Stimulated activated memory B cell treated with anti-CD40 and anti-IgM and Interleukin-4, amounts not matched to agents 10 μg/mL and 1 μg/mL and 100 μg/mL, for 72 hours (primary cell): ENCODE measurements at regions not wholly inside any gene's neighbourhood (a gene's known extent, or its start where the extent isn't known, plus 50 kb on each side); places are given as distances from the start of the nearest gene placed in this dataset.
A peak's percentile ranks its signal among the peaks of the same experiment; 100 is the strongest.
"Not testable (repeated sequence)": the region's sequence is repeated elsewhere in the genome, so short reads cannot be mapped to it uniquely, and the experiment has no call there.

Experiments
- ATAC-seq: fragments of 150-1000 bp; cut with Tn5 transposase; 2 replicates; pipeline ENCODE4 v1.10.0; 2021
- H3K27ac Mint-ChIP-seq: one replicate; pipeline ENCODE4 v1.8.0; 2022; ENCODE audit warnings: mild to moderate bottlenecking, mixed read lengths
- H3K27me3 Mint-ChIP-seq: one replicate; pipeline ENCODE4 v1.8.0; 2022; ENCODE audit warnings: mixed read lengths
- H3K36me3 Mint-ChIP-seq: one replicate; pipeline ENCODE4 v1.8.0; 2022; ENCODE audit warnings: mixed read lengths
- H3K4me1 Mint-ChIP-seq: one replicate; pipeline ENCODE4 v1.8.0; 2022; ENCODE audit warnings: mixed read lengths
- H3K4me3 Mint-ChIP-seq: one replicate; pipeline ENCODE4 v1.8.0; 2022; ENCODE audit warnings: mild to moderate bottlenecking, moderate library complexity, mixed read lengths
- H3K9me3 Mint-ChIP-seq: one replicate; pipeline ENCODE4 v1.8.0; 2022; ENCODE audit warnings: mixed read lengths

- Mint-ChIP-seq H3K27me3 (peaks cover 47% of the 10 kb centered on the region), H3K9me3 (peaks cover 4% of the 10 kb centered on the region), H3K36me3 (no peaks in the 10 kb centered on the region), H3K4me1 (no peaks in the 10 kb centered on the region), H3K4me3 (no peak overlapping the region), H3K27ac (no peak overlapping the region)
- ATAC-seq: no peak
These were observed 52.1 kb upstream of the TAMM41 start for GRCh38 chr3:11898611-11899325.

GRCh38 chr3:11899389-11899788 is 52.7 kb upstream of the TAMM41 start:
- not testable (repeated sequence) for H3K9me3 Mint-ChIP-seq, H3K4me3 Mint-ChIP-seq, ATAC-seq, H3K36me3 Mint-ChIP-seq, H3K27ac Mint-ChIP-seq, H3K4me1 Mint-ChIP-seq
- H3K27me3 Mint-ChIP-seq: peaks cover 40% of the 10 kb centered on the region

DNA sequence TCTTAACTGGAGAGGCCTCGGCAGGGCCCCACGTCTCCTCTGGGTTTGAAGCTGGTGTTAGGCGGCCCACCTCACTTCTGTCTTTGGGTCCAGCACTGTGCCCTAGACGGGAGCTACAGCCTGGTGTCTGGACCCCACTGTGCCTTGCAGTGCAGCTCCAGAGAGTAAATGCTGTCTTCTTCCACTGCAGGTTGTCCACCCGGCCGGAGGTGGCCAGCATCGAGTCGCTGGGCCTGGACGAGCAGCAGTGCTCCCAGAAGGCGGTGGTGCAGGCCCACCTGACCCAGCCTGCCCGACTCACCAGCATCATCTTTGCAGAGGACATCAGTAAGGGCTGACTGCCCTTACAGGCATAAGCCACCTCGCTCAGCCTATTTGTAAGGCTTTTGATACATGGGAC is 53.1 kb upstream of the TAMM41 start:
- Mint-ChIP-seq H3K36me3 (no peaks in the 10 kb centered on the region), H3K27ac (no peak overlapping the region), H3K9me3 (peaks cover 4% of the 10 kb centered on the region), H3K27me3 (peaks cover 36% of the 10 kb centered on the region), H3K4me3 (no peak overlapping the region), H3K4me1 (no peaks in the 10 kb centered on the region)
- ATAC-seq: no peak

DNA sequence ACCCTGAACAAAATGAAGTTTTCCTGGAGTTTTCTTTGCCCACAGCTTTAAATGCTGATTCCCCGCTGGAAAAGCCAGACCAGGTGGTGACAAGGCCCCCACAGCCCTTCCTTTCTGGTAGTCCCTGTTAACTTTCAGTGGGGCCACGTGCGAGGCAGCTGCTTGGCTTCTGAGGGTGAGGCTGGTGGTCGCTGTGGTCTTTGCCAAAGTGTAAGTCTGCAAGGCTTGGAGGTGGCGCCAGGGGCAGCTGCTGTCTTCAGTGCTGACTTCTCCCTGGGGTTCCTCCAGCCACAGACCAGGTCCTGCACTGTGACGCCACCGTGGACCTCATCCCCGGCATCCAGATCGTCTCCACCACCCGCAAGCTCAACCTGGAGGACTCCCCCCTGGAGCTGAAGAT is 54.1 kb upstream of the TAMM41 start:
- no peak overlapping the region for H3K27ac Mint-ChIP-seq
- ATAC-seq: no peak
- H3K36me3 Mint-ChIP-seq: no peaks in the 10 kb centered on the region
- peaks cover 2% of the 10 kb centered on the region for H3K9me3 Mint-ChIP-seq
- H3K4me3 Mint-ChIP-seq: no peak overlapping the region
- H3K4me1 Mint-ChIP-seq: no peaks in the 10 kb centered on the region
- H3K27me3 Mint-ChIP-seq: peaks cover 26% of the 10 kb centered on the region

DNA sequence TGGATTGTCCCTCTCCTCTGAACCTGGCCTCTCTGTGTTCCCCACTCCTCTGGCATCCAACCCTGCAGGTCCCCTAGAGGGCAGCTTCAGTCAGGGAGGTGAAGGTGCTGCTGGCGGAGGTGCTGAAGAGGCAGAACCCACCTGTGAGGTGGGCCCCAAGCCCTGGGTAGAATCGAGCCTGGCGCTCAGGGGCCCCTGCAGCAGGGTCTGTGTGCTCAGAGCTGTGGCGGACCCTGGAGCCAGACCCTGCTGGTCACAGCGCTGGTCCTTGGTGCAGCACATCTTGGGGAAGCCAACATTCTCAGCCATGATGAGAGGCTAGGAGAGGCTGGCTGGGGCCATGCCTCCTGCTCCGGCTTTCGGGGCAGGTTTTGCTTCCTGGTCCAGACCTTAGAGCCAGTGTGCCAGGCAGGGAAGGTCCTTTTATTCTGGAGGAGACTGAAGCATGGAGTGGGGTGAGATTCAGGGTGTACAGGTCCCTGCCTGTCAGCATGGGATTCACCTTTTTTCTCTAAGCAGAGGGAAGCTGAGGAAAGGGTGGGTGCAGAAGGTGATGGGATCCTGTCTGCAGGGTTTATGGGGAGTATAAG is 54.7 kb upstream of the TAMM41 start:
- Mint-ChIP-seq H3K9me3 (peaks cover 2% of the 10 kb centered on the region), H3K36me3 (no peaks in the 10 kb centered on the region), H3K27me3 (peaks cover 20% of the 10 kb centered on the region), H3K4me3 (no peak overlapping the region), H3K27ac (no peak overlapping the region), H3K4me1 (no peaks in the 10 kb centered on the region)
- no peak for ATAC-seq

DNA sequence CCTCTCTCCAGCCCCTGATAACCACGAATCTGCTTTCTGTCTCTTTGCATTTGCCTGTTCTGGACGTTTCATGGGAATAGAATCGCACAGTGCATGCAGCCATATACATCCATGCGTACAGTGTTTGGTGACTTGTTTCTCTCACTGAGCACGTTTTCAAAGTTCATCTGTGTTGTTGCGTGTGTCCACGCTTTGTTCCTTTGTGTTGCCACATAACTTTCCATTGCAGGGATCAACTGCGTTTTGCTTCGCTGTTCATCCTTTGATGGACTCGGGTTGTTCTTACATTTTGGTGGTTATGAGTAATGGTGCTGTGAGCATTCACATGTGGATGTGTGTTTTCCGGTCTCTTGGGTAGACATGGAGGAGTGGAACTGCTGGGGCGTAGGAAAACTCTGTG is 56.4 kb upstream of the TAMM41 start:
- no peak overlapping the region for H3K27ac Mint-ChIP-seq
- H3K4me3 Mint-ChIP-seq: no peak overlapping the region
- H3K36me3 Mint-ChIP-seq: no peaks in the 10 kb centered on the region
- H3K9me3 Mint-ChIP-seq: peaks cover 2% of the 10 kb centered on the region
- peaks cover 6% of the 10 kb centered on the region for H3K4me1 Mint-ChIP-seq
- H3K27me3 Mint-ChIP-seq: peaks cover 14% of the 10 kb centered on the region
- no peak for ATAC-seq

DNA sequence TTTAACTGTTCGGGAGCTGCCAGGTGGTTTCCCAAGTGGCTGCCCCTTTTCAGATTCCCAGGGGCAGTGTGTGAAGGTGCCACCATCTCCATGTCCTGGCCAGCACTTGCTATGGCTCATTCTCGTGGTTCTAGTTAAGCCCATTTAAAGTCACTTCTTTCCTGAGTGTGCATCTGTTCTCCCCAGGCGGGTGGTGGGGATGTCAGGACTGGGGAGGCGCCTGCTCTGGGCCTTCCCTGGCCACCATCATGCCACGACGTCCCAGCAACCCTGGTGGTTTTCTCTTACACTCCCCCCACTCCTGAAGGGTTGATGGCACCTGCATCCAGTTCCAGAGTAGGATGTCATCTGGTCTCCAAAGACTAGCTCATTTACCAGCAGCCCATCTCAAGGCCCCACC is 56.8 kb upstream of the TAMM41 start:
- ATAC-seq: no peak
- Mint-ChIP-seq H3K9me3 (peaks cover 2% of the 10 kb centered on the region), H3K36me3 (no peaks in the 10 kb centered on the region), H3K4me1 (peaks cover 10% of the 10 kb centered on the region), H3K27ac (no peak overlapping the region), H3K27me3 (peaks cover 16% of the 10 kb centered on the region), H3K4me3 (no peak overlapping the region)

DNA sequence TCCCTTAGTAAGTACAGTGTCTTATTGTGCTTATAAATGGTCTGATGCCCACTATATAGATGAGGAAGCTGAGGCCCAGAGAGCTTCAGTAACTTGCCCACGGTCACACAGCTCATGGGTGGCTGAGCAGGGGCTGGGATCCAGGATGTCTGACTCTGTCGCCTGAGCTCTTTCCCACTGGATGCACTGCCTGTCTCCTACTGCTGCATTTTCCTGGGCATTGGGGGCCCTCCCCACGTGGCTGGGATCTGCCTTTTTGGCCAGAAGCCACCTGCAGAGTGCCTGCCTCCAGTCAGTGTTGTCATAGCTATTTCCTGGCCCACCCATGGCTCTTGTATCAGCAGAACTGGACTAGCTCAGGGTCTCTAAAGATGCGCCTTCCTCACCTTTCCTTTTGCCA is 57.5 kb upstream of the TAMM41 start:
- H3K36me3 Mint-ChIP-seq: no peaks in the 10 kb centered on the region
- H3K4me3 Mint-ChIP-seq: no peak overlapping the region
- no peak for ATAC-seq
- H3K27me3 Mint-ChIP-seq: peaks cover 17% of the 10 kb centered on the region
- H3K9me3 Mint-ChIP-seq: peaks cover 2% of the 10 kb centered on the region
- peaks cover 13% of the 10 kb centered on the region for H3K4me1 Mint-ChIP-seq
- H3K27ac Mint-ChIP-seq: no peak overlapping the region

GRCh38 chr3:11906407-11906806 is 59.7 kb upstream of the TAMM41 start:
- peaks cover 2% of the 10 kb centered on the region for H3K9me3 Mint-ChIP-seq
- no peaks in the 10 kb centered on the region for H3K36me3 Mint-ChIP-seq
- no peak for ATAC-seq
- no peak overlapping the region for H3K4me3 Mint-ChIP-seq
- peaks cover 19% of the 10 kb centered on the region for H3K4me1 Mint-ChIP-seq
- H3K27me3 Mint-ChIP-seq: peaks cover 21% of the 10 kb centered on the region
- H3K27ac Mint-ChIP-seq: no peak overlapping the region

DNA sequence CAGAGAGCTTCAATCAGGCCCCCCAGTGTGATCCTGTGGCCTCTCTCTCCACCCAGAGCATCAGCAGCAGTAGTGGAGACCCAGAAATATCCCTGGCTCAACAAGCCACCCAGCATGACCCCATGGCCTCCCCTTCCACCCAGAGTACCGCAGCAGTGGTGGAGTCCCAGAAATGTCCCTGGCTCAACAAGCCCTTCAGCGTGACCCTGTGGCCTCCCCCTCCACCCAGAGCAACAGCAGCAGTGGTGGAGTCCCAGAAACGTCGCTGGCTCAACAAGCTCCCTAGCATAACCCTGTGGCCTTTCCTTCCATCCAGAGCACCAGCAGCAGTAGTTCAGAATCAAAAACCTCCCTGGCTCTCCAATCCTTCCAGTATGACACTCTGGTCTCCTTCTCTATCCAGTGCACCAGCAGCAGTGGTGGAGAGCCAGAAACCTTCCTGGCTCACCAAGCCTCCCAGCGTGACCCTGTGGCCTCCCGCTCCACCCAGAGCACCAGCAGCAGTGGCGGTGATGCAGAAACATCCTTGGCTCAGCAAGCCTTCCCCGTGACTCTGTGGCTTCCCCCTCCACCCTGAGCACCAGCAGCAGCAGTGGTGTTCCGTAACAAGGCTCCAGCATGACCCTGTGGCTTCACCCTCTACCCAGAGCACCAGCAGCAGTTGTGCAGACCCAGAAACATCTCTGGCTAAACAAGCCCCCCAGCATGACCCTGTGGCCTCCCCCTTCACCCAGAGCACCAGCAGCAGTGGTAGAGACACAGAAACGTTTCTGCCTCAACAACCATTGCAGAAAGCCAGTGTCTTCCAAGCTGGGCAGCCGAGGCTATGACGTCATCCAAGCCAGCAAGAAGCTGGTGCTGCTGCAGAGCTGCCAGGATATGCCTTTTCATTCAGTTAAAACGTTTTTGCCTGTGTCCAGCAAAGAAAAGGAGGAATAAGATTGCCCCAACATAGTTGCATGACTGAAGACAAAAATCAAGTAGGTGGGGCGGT is 61.3 kb upstream of the TAMM41 start:
- Mint-ChIP-seq H3K36me3 (no peaks in the 10 kb centered on the region), H3K4me3 (no peak overlapping the region), H3K9me3 (peaks cover 1% of the 10 kb centered on the region), H3K27ac (no peak overlapping the region), H3K27me3 (peaks cover 21% of the 10 kb centered on the region), H3K4me1 (peaks cover 19% of the 10 kb centered on the region)
- no peak for ATAC-seq

DNA sequence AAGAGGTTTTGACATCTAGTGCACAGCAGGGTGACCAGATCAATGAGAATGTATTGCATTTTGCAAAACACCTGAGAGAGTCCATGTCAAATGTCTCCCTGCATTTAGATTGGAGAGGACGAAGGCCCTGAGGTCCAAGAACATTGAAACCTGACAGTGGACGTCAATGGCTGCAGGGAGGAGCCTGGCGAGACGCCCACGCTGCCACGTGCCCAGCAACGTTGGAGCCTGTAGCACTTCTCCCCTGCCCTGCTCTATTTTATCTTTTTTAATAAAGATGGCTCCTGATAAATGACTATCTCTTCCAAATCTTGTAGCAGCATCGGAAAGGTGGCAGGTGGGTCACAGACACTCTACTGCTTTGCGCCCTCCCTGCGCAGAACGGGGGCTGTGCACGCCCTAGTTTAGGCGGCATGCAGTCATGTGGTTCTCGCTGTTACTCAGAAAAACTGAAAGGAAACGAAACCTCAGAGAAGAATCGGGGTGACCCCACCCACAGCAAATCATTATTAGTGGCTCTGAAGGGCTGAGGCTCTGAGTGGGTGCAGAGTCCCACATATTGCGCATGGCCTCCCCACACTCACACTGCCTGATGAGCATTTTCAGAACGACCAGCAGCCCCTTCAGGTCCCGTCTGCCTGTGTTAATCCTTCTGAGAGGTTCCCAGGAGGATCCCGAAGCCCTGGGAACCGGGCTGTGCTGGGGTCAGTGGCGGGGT is 62.5 kb upstream of the TAMM41 start:
- peaks cover 19% of the 10 kb centered on the region for H3K4me1 Mint-ChIP-seq
- peaks cover 21% of the 10 kb centered on the region for H3K27me3 Mint-ChIP-seq
- H3K36me3 Mint-ChIP-seq: no peaks in the 10 kb centered on the region
- H3K27ac Mint-ChIP-seq: no peak overlapping the region
- ATAC-seq: peak; percentile 50
- no peak overlapping the region for H3K4me3 Mint-ChIP-seq
- no peaks in the 10 kb centered on the region for H3K9me3 Mint-ChIP-seq

GRCh38 chr3:11909726-11910125 is 63.0 kb upstream of the TAMM41 start:
- Mint-ChIP-seq H3K4me1 (peaks cover 19% of the 10 kb centered on the region), H3K27ac (no peak overlapping the region), H3K4me3 (no peak overlapping the region), H3K36me3 (no peaks in the 10 kb centered on the region), H3K9me3 (no peaks in the 10 kb centered on the region), H3K27me3 (peaks cover 21% of the 10 kb centered on the region)
- ATAC-seq: no peak

DNA sequence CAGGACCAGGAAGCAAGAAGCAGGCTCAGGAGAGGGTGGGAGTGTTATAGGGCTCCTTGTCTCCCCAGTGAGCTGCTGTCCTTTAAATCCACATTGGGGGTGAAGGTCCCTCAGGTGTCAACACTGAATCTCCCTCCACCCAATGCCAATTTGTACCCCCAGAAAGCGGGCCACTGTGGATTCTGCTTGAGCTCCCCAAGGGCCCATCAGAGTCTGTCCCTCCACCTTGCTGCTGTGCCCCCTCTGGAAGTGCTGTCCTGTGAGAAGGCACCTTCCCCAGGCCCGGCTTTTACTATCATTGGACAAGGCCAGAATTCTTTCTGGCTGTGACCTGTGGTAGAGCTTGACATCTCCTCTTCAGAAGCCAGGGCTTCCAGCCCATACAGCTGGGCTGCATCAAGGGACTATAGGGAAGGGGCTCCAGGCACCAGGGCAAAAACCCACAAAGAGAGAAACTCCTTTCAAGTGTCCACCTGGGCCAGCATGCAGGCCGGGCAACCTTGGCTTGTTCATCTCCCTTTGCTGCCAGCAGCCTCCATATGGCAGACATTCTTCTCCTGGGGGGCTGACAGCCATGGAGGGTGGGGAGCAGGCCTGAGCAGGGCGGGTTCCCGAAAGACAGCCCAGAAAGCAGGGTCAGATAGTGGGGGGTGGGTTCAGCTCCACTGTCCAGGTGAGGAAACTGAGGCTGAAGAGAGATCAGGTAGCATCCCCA is 63.7 kb upstream of the TAMM41 start:
- not testable (repeated sequence) for ATAC-seq, H3K36me3 Mint-ChIP-seq, H3K9me3 Mint-ChIP-seq

DNA sequence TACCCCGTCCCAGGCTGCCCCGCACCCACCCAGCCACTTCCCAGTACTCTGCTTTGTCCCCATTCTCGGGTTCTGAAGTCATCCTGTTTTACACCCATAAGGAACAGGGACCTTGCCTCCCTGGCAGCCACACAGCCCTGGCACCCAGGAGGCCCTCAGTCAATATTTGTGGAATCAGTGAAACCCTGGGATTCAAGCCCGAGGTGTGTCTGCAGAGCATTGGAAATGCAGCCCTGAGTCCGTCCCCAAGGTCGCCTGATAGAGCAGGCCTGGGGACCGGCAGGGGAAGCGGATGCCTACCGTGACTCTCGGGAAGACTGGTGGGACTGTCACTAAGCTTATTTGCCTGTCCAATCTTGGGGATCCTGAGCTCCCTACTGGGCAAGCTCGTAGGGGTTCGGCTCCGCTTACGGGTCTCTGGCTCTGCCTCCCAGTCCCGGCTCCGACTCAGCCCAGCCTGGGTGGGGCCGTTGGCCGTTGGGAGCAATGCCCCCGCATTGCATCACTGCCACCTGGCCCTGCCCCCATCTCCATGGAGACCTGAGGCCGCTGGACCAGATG is 64.4 kb upstream of the TAMM41 start:
- no peak for ATAC-seq
- Mint-ChIP-seq H3K4me3 (no peak overlapping the region), H3K36me3 (no peaks in the 10 kb centered on the region), H3K27me3 (peaks cover 21% of the 10 kb centered on the region), H3K27ac (no peak overlapping the region), H3K9me3 (no peaks in the 10 kb centered on the region), H3K4me1 (peaks cover 19% of the 10 kb centered on the region)

More for the DNA sequence above, 63.7 kb upstream of the TAMM41 start:
- not testable (repeated sequence) for H3K27ac Mint-ChIP-seq, H3K4me3 Mint-ChIP-seq
- peaks cover 21% of the 10 kb centered on the region for H3K27me3 Mint-ChIP-seq
- H3K4me1 Mint-ChIP-seq: peaks cover 19% of the 10 kb centered on the region
